Keratinocyte (primary cell): ENCODE measurements at regions not wholly inside any gene's neighbourhood (a gene's known extent, or its start where the extent isn't known, plus 50 kb on each side); places are given as distances from the start of the nearest gene placed in this dataset.

Experiments used
- CTCF ChIP-seq, 3 experiments: IDR thresholded peaks in 1 of 3; conservative IDR thresholded peaks in 1 of 3; optimal IDR thresholded peaks in 1 of 3; 2 replicates in 2 of 3; 3 replicates in 1 of 3; pipeline versions ENCODE3 to v1.5.1; 2011; ENCODE audit warnings: low read length in 3 of 3, mild to moderate bottlenecking in 3 of 3, moderate library complexity in 2 of 3, control low read depth in 1 of 3, inconsistent platforms in 1 of 3; ENCODE audit not compliant: insufficient read depth in 2 of 3; ENCODE audit errors: extremely low read depth in 1 of 3
- EZH2 ChIP-seq: IDR thresholded peaks from one replicate; pipeline ENCODE4 v1.6.1; 2012; ENCODE audit warnings: inconsistent platforms, mild to moderate bottlenecking, low read length, moderate library complexity

GRCh38 chr22:47225931-47226633 lies 463.6 kb downstream of the TBC1D22A start:
- TF ChIP-seq CTCF (optimal IDR thresholded peaks at IDR 0.05 in 1 of 3, IDR thresholded peaks at IDR 0.05 in 1 of 3, conservative IDR thresholded peaks at IDR 0.05 in 1 of 3; ENCODE audit: extremely low read depth in 1 of 3, insufficient read depth in 2 of 3, low read length in 3 of 3) (no peak), EZH2 (no peak)
